GM12873 (cell line): ENCODE measurements at regions not wholly inside any gene's neighbourhood (a gene's known extent, or its start where the extent isn't known, plus 50 kb on each side); places are given as distances from the start of the nearest gene placed in this dataset.

Source experiments
- TF ChIP-seq, protein P1 (sequence below): IDR thresholded peaks from 2 replicates; pipeline ENCODE4 v1.5.1; 2012; ENCODE audit warnings: low read depth, mild to moderate bottlenecking, moderate library complexity, low read length, control low read depth; ENCODE audit not compliant: insufficient read depth; ENCODE audit errors: missing control alignments

- TF ChIP-seq, protein P1, sequence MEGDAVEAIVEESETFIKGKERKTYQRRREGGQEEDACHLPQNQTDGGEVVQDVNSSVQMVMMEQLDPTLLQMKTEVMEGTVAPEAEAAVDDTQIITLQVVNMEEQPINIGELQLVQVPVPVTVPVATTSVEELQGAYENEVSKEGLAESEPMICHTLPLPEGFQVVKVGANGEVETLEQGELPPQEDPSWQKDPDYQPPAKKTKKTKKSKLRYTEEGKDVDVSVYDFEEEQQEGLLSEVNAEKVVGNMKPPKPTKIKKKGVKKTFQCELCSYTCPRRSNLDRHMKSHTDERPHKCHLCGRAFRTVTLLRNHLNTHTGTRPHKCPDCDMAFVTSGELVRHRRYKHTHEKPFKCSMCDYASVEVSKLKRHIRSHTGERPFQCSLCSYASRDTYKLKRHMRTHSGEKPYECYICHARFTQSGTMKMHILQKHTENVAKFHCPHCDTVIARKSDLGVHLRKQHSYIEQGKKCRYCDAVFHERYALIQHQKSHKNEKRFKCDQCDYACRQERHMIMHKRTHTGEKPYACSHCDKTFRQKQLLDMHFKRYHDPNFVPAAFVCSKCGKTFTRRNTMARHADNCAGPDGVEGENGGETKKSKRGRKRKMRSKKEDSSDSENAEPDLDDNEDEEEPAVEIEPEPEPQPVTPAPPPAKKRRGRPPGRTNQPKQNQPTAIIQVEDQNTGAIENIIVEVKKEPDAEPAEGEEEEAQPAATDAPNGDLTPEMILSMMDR: no peak
Observed at GRCh38 chr2:138102664-138103063, 138.4 kb downstream of the HNMT start.

GRCh38 chr2:138103156-138103555, 138.9 kb downstream of the HNMT start:
- TF ChIP-seq, protein P1: no peak

- TF ChIP-seq, protein P1: no peak
Observed at GRCh38 chr2:138104071-138104470, 139.8 kb downstream of the HNMT start.

- TF ChIP-seq, protein P1: no peak
Observed at GRCh38 chr2:138105358-138105757, 141.1 kb downstream of the HNMT start.

DNA sequence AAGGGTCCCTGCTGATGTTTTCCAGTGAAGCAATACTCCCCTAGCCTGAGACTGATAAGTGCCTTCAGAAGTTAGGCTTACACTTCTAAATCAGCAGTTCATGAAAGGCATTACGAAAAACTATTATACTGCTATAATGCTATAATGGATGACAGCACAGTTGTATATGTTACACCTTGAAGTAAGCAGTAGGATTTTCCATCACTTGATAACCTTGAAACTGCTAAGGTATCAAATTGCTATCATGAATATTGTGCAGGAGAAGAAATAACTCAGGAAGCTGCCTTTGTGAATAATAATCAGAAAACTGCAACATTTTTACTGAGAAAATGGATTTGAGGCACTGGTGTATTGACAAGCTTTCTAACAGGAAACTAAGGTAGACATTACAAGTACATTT, 142.3 kb downstream of the HNMT start:
- TF ChIP-seq, protein P1: no peak

DNA sequence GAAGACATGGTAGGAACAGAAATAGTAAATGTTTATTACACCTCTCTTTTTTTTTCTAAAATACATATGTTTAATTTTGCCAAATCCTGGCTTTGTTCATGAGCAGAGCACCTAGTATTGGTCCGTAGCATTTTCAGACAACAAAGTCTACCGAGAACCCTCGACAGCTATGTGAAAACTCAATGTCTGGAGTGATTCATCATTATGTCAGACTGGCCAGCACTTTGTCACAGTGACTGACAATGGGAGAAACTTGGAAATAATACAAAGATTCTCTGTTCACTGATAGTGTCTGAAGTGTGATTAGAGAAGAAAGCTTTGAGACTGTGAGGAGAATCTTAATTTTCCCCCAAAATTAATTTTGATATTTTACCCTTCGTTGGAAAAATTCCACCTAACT, 143.0 kb downstream of the HNMT start:
- TF ChIP-seq, protein P1: no peak

DNA sequence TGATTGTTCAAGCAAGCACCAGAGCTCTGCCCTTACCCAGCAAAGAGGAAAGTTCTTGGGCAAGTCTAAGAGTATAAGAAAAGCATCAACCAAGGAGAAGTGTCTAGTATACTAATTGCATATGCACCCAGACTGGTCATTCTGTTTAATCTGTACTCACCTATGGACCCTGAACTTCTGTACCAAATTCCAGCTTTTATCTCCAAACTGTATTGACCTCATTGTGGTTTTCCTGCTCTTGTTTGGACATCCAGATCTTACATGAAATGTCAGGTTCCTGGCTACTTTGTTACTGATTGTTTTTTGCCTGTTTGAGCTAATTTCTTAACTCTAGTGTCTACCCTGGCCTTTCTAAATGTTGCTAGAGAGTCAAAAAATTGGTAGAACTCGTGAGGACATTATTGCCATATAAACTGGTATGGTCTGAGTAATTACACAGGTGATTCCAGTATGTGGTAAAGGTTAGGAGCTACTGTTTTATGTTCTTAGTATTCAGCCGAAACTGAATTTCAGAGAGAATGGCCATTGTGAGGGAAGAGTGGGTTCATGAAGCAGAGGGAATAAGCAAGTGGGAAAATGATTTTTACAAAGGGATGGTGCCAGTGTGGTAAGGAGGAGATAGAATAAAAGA, 146.3 kb downstream of the HNMT start:
- TF ChIP-seq, protein P1: no peak
